ENCODE measurements at regions not wholly inside any gene's neighbourhood (a gene's known extent, or its start where the extent isn't known, plus 50 kb on each side); places are given as distances from the start of the nearest gene placed in this dataset.

DNA sequence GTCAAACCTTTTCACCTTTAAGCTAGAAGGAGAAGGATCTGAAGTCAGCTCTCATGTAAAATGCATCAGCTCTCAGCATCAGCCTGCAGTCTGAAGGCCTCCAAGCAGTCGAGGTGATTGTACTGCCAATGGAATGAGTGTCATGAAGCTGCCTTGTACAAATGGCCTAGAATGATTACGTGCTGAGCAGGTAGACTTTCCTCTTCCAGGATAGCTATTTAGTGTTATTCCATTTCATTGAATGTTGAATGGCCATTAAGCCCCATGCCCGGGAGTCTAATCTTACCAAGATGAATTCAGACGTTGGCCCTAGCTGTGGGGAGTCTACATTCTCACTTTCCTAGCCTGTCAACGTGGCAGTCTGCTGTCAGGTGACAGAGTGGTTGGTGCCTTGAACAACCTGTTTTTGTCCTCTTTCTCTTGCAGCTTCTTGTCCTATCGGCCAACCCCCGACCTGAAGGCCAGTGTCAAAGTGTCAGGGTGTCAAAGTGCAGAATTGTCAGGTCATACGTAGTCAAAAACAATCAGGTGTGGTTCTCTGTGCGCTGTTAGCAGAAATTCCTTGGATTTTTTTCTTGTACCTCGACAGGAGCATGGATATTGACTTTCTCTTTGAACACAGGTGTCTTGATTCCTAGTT is 95.2 kb upstream of the TIAM2 start:
- TF ChIP-seq, protein P1, sequence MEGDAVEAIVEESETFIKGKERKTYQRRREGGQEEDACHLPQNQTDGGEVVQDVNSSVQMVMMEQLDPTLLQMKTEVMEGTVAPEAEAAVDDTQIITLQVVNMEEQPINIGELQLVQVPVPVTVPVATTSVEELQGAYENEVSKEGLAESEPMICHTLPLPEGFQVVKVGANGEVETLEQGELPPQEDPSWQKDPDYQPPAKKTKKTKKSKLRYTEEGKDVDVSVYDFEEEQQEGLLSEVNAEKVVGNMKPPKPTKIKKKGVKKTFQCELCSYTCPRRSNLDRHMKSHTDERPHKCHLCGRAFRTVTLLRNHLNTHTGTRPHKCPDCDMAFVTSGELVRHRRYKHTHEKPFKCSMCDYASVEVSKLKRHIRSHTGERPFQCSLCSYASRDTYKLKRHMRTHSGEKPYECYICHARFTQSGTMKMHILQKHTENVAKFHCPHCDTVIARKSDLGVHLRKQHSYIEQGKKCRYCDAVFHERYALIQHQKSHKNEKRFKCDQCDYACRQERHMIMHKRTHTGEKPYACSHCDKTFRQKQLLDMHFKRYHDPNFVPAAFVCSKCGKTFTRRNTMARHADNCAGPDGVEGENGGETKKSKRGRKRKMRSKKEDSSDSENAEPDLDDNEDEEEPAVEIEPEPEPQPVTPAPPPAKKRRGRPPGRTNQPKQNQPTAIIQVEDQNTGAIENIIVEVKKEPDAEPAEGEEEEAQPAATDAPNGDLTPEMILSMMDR (conservative IDR thresholded peaks at IDR 0.05; ENCODE audit: low read length), result no peak
- TF ChIP-seq EZH2phosphoT487 (IDR thresholded peaks at IDR 0.05; ENCODE audit: borderline replicate concordance, low read depth, low read length), result no peak

Measured in OCI-LY7 (cell line).